ENCODE measurements at regions not wholly inside any gene's neighbourhood (a gene's known extent, or its start where the extent isn't known, plus 50 kb on each side); places are given as distances from the start of the nearest gene placed in this dataset.

DNA sequence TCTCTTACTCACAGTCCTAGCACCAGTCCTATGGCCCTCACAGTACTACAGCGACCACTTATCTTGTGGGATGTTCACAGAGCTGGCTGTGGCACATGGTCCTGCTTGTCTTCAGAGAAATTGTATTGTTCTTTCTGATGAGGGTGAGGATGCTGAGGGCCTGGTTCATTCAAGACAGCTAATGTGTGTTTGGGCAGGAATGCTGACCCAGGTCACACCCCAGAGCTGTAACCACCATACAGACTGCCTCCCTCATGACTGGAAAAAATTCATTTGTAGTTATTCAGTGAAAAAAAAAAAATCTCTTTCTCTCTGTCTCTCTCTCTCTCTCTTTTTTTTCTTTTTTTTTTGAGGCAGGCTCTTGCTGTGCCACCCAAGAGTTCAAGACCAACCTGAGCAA is 83.5 kb downstream of the KLF6 start:
- DNase-seq (no peak), ATAC-seq (no peak)
- H3K36me3 ChIP-seq: no peaks in the 10 kb centered on the region
- WGBS (ENCODE audit: insufficient coverage, low coverage, low lambda C conversion rate, missing lambda C conversion rate): 100% methylated on average over 1 of the region's 1 CpG
- intact Hi-C loops (cut with DNase I): no loop called here
- H3K27ac ChIP-seq: no peak overlapping the region
- no peaks in the 10 kb centered on the region for H3K9me3 ChIP-seq
- no peak overlapping the region for H3K4me3 ChIP-seq
- TF ChIP-seq, protein P1, sequence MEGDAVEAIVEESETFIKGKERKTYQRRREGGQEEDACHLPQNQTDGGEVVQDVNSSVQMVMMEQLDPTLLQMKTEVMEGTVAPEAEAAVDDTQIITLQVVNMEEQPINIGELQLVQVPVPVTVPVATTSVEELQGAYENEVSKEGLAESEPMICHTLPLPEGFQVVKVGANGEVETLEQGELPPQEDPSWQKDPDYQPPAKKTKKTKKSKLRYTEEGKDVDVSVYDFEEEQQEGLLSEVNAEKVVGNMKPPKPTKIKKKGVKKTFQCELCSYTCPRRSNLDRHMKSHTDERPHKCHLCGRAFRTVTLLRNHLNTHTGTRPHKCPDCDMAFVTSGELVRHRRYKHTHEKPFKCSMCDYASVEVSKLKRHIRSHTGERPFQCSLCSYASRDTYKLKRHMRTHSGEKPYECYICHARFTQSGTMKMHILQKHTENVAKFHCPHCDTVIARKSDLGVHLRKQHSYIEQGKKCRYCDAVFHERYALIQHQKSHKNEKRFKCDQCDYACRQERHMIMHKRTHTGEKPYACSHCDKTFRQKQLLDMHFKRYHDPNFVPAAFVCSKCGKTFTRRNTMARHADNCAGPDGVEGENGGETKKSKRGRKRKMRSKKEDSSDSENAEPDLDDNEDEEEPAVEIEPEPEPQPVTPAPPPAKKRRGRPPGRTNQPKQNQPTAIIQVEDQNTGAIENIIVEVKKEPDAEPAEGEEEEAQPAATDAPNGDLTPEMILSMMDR (IDR thresholded peaks at IDR 0.05): no peak
- TF ChIP-seq POLR2A (IDR thresholded peaks at IDR 0.05): no peak
- H3K4me1 ChIP-seq: peaks cover 0 to 8% (median 4%) of the 10 kb centered on the region in 4 donors
- no peaks in the 10 kb centered on the region for H3K27me3 ChIP-seq

DNA sequence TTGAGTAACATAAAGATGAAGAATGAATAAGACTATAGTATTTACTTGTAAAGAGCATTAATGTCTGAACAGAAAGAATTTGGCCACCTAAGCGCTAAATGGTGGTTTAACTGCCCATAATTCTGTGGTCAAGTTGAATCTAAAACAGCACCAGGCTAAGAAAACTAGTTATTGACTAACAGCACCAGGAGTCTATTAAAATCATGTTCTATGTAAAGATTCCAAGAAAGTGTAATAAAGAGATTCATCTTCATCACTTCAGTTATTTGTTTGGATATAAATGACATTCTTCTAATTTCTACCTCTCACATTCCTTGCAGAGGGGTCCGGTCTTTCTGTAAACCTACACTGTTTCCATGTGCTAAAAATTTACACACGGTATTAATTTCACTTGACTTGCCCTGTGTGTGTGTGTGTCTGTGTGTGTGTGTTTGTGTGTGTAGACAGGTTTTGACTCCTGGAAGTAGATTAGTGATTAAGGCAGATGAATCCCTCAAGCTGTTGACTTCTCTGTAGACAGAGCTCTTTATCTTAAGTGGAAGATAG is 84.4 kb downstream of the KLF6 start:
- intact Hi-C loops (cut with DNase I): no loop called here
- Histone ChIP-seq H3K36me3 (no peaks in the 10 kb centered on the region), H3K27ac (no peak overlapping the region), H3K4me3 (no peak overlapping the region), H3K4me1 (peaks cover 0 to 8% (median 4%) of the 10 kb centered on the region in 4 donors), H3K9me3 (no peaks in the 10 kb centered on the region), H3K27me3 (no peaks in the 10 kb centered on the region)
- no peak for DNase-seq
- WGBS (ENCODE audit: insufficient coverage, low coverage, low lambda C conversion rate, missing lambda C conversion rate): 59% methylated on average over 3 of the region's 3 CpGs
- no peak for ATAC-seq
- TF ChIP-seq POLR2A (IDR thresholded peaks at IDR 0.05): no peak
- TF ChIP-seq, protein P1 (IDR thresholded peaks at IDR 0.05): no peak

GRCh38 chr10:3699916-3700315 is 85.1 kb downstream of the KLF6 start:
- H3K27me3 ChIP-seq: no peaks in the 10 kb centered on the region
- H3K36me3 ChIP-seq: no peaks in the 10 kb centered on the region
- ATAC-seq: no peak
- H3K9me3 ChIP-seq: no peaks in the 10 kb centered on the region
- no peak for DNase-seq
- peaks cover 0 to 8% (median 4%) of the 10 kb centered on the region in 4 donors for H3K4me1 ChIP-seq
- no peak overlapping the region for H3K27ac ChIP-seq
- 72% methylated on average over 5 of the region's 5 CpGs for WGBS (ENCODE audit: insufficient coverage, low coverage, low lambda C conversion rate, missing lambda C conversion rate)
- intact Hi-C loops (cut with DNase I): no loop called here
- H3K4me3 ChIP-seq: no peak overlapping the region
- TF ChIP-seq, protein P1 (IDR thresholded peaks at IDR 0.05): no peak
- TF ChIP-seq POLR2A (IDR thresholded peaks at IDR 0.05): no peak

GRCh38 chr10:3698312-3698711 is 86.7 kb downstream of the KLF6 start:
- TF ChIP-seq, protein P1 (IDR thresholded peaks at IDR 0.05): no peak
- no peak for TF ChIP-seq POLR2A (IDR thresholded peaks at IDR 0.05)
- DNase-seq: no peak
- Histone ChIP-seq H3K9me3 (no peaks in the 10 kb centered on the region), H3K36me3 (no peaks in the 10 kb centered on the region), H3K27me3 (no peaks in the 10 kb centered on the region), H3K4me3 (no peak overlapping the region), H3K27ac (no peak overlapping the region), H3K4me1 (peaks cover 0 to 8% (median 4%) of the 10 kb centered on the region in 4 donors)
- 100% methylated on average over 1 of the region's 1 CpG for WGBS (ENCODE audit: insufficient coverage, low coverage, low lambda C conversion rate, missing lambda C conversion rate)
- intact Hi-C loops (cut with DNase I): no loop called here
- no peak for ATAC-seq

DNA sequence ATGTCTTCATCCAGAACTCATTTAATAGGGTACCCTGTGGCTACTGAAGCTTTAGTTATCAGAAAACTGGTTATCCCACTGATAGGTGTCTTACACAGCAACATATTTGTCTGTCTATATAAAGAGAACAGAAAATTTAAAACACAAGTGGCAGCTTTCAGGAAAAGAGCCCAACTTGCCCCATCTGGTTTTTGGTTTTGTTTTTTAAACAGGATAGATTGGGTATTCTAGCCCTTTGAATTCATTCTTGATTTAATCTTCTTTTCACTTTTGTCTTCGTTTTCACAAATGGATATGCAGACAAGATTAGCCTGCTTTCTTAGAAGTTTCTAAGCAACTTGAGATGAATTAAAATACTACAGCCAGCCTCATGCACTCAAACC is 91.3 kb downstream of the KLF6 start:
- no peak overlapping the region for H3K27ac ChIP-seq
- ATAC-seq (no peak), DNase-seq (no peak)
- intact Hi-C loops (cut with DNase I): no loop called here
- H3K36me3 ChIP-seq: no peaks in the 10 kb centered on the region
- H3K27me3 ChIP-seq: no peaks in the 10 kb centered on the region
- TF ChIP-seq, protein P1 (IDR thresholded peaks at IDR 0.05): no peak
- no peak for TF ChIP-seq POLR2A (IDR thresholded peaks at IDR 0.05)
- no peaks in the 10 kb centered on the region for H3K9me3 ChIP-seq
- no peak overlapping the region for H3K4me3 ChIP-seq
- H3K4me1 ChIP-seq: no peaks in the 10 kb centered on the region
- 48% methylated on average over 1 of the region's 1 CpG for WGBS (ENCODE audit: insufficient coverage, low coverage, low lambda C conversion rate, missing lambda C conversion rate)

All from right lobe of liver (tissue), 6 donors.